Tibial artery (tissue), 4 donors: ENCODE measurements at regions not wholly inside any gene's neighbourhood (a gene's known extent, or its start where the extent isn't known, plus 50 kb on each side); places are given as distances from the start of the nearest gene placed in this dataset.

Experiments used
- DNase-seq, 2 donors: peaks; one replicate each; pipeline ENCODE4 v3.0.0-alpha.2; 2019
- H3K27ac ChIP-seq, 2 donors: fragments of 200-600 bp; sonication (generic) in 1 of 2; 1 replicate in 1 of 2; 2 replicates in 1 of 2; pipeline ENCODE4 v1.5.1; 2018 to 2019; ENCODE audit warnings: mild to moderate bottlenecking in 1 of 2
- H3K27me3 ChIP-seq, 2 donors: fragments of 200-600 bp; sonication (generic) in 1 of 2; one replicate each; pipeline versions ENCODE4 v1.5.1 to v1.6.0; 2016 to 2019
- H3K36me3 ChIP-seq, 3 donors: fragments of 200-600 bp; sonication (generic) in 2 of 3; one replicate each; pipeline ENCODE4 v1.5.1; 2016 to 2019; ENCODE audit warnings: mild to moderate bottlenecking in 2 of 3
- H3K4me1 ChIP-seq, 4 donors: fragments of 200-600 bp; sonication (generic) in 2 of 4; 1 replicate in 3 of 4; 2 replicates in 1 of 4; pipeline ENCODE4 v1.5.1; 2016 to 2019
- H3K4me3 ChIP-seq, 2 donors: fragments of 200-600 bp; sonication (generic) in 1 of 2; 1 replicate in 1 of 2; 2 replicates in 1 of 2; pipeline ENCODE4 v1.5.1; 2018 to 2019; ENCODE audit warnings: mild to moderate bottlenecking in 2 of 2
- H3K9me3 ChIP-seq, 3 donors: fragments of 200-600 bp; sonication (generic) in 1 of 3; one replicate each; pipeline ENCODE4 v1.5.1; 2016 to 2019
- intact Hi-C: fragments of 100-400 bp; cut with DNase I; formaldehyde crosslinking; loops from one replicate; pipeline ENCODE4 v1.15.0; 2023; ENCODE audit warnings: low total_unique reads
- TF ChIP-seq, protein P1 (sequence below), 2 experiments: fragments of 200-600 bp in 1 of 2; fragments of 450-650 bp in 1 of 2; IDR thresholded peaks; one replicate each; pipeline ENCODE4 v1.5.1; 2017 to 2019; ENCODE audit warnings: antibody characterized with exemption in 2 of 2, mild to moderate bottlenecking in 1 of 2, moderate library complexity in 1 of 2

DNA sequence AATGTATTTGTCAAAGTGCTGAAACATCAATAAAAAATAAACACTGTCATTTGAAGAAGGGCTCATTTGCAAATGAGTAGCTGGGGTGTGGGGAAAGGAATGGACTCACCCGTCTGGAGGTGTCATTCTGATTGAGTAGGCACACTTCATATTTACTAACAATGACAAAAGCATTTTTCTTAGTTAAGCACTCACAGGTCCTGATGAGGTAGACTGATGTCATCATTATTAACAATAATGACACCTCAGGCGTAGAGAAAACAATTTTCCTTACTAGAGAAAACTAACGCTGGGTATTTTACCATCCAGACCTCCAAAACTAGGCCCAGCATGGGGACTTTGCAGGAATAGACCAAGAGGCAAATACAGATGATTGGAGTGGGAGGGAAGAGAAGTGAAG, 76.0 kb downstream of the UNC5CL start:
- Histone ChIP-seq H3K27ac (no peak overlapping the region), H3K27me3 (no peaks in the 10 kb centered on the region), H3K9me3 (no peaks in the 10 kb centered on the region), H3K36me3 (no peaks in the 10 kb centered on the region), H3K4me3 (no peak overlapping the region), H3K4me1 (no peaks in the 10 kb centered on the region)
- intact Hi-C loops = no loop called here
- no peak for DNase-seq
- TF ChIP-seq, protein P1, sequence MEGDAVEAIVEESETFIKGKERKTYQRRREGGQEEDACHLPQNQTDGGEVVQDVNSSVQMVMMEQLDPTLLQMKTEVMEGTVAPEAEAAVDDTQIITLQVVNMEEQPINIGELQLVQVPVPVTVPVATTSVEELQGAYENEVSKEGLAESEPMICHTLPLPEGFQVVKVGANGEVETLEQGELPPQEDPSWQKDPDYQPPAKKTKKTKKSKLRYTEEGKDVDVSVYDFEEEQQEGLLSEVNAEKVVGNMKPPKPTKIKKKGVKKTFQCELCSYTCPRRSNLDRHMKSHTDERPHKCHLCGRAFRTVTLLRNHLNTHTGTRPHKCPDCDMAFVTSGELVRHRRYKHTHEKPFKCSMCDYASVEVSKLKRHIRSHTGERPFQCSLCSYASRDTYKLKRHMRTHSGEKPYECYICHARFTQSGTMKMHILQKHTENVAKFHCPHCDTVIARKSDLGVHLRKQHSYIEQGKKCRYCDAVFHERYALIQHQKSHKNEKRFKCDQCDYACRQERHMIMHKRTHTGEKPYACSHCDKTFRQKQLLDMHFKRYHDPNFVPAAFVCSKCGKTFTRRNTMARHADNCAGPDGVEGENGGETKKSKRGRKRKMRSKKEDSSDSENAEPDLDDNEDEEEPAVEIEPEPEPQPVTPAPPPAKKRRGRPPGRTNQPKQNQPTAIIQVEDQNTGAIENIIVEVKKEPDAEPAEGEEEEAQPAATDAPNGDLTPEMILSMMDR (IDR thresholded peaks at IDR 0.05) = no peak

DNA sequence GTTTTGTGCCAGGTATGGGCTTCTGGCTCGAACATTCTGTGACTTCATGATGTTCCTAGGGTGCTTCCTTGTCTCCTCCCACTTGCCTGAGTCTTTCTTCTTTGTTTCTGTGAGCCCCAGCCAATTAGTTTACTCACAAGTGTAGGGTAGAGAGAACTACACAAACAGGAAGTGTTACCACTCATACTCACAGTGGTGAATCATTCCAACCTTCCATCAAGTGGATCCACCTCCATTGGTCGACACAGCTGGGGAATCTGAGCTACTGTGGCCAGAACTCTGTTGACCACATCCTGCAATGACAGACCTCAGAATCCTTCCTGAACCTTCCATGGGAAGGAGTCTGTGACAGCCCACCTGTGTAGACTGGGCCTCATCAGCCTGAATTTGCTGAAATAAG, 76.8 kb downstream of the UNC5CL start:
- Histone ChIP-seq H3K4me1 (no peaks in the 10 kb centered on the region), H3K27ac (no peak overlapping the region), H3K27me3 (no peaks in the 10 kb centered on the region), H3K4me3 (no peak overlapping the region), H3K36me3 (no peaks in the 10 kb centered on the region), H3K9me3 (no peaks in the 10 kb centered on the region)
- TF ChIP-seq, protein P1 (IDR thresholded peaks at IDR 0.05) = no peak
- no peak for DNase-seq
- intact Hi-C loops = loop anchor here (1.0 kb wide), 1 partner anchor 48 kb away; no protein-coding TSS in a partner anchor

DNA sequence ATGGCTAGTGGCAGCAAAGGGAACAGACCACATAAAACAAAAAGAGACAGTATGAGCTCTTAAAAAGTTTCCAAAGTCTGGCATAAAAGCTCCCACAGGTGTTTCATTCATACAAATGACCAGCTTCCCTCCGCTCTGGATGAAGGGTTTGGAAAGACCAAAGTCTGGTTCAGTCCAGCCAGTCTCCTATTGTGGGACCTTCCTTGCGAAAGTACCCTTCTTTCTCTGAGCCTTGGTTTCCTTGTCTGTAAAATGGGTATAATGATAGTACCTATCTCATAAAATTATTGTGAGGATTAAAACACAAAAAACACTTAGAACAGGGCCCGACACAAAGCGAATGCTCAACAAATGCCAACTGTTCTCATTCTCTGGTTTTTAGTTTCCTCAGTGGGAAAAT, 77.2 kb downstream of the UNC5CL start:
- H3K4me1 ChIP-seq = no peaks in the 10 kb centered on the region
- TF ChIP-seq, protein P1 (IDR thresholded peaks at IDR 0.05) = no peak
- no peak overlapping the region for H3K4me3 ChIP-seq
- intact Hi-C loops = loop anchor here (1.0 kb wide), 1 partner anchor 48 kb away; no protein-coding TSS in a partner anchor
- no peak overlapping the region for H3K27ac ChIP-seq
- H3K27me3 ChIP-seq = no peaks in the 10 kb centered on the region
- no peaks in the 10 kb centered on the region for H3K9me3 ChIP-seq
- no peak for DNase-seq
- no peaks in the 10 kb centered on the region for H3K36me3 ChIP-seq

DNA sequence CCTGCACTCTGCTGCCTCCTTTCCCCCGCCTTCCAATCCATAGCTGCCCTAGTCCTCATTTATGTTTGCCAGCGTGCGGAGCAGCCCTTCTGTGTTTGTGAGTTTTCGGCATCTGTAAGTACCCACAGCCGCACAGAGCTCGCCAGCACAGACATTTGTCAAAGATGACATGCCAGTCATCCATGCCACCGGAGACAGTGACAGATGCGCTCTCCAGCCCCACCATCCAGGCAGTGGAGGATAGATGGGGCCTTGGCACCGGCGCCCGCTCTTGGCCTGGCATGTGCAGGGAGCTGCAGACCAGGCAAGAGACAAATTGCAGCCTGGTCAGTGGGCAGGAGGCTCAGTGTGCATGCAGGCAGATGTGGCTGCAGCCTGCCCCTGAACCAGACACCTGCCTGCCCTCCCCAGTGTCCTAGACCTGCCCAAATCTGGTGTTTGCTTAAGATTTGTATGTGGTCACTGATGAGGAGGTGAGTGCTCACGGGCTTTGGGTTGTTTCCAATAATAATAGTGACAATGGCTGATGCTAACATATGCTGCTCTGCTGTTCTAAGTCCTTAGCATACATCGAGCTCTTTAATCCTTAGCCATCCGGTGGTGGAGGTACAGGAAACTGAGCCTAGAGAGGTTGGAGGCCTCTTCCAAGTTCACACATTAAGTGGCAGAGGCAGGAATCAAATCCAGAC, 78.1 kb downstream of the UNC5CL start:
- Histone ChIP-seq H3K9me3 (no peaks in the 10 kb centered on the region), H3K27ac (no peak overlapping the region), H3K4me1 (no peaks in the 10 kb centered on the region), H3K4me3 (no peak overlapping the region), H3K27me3 (no peaks in the 10 kb centered on the region), H3K36me3 (no peaks in the 10 kb centered on the region)
- DNase-seq = no peak
- TF ChIP-seq, protein P1 (IDR thresholded peaks at IDR 0.05) = no peak
- intact Hi-C loops = no loop called here

DNA sequence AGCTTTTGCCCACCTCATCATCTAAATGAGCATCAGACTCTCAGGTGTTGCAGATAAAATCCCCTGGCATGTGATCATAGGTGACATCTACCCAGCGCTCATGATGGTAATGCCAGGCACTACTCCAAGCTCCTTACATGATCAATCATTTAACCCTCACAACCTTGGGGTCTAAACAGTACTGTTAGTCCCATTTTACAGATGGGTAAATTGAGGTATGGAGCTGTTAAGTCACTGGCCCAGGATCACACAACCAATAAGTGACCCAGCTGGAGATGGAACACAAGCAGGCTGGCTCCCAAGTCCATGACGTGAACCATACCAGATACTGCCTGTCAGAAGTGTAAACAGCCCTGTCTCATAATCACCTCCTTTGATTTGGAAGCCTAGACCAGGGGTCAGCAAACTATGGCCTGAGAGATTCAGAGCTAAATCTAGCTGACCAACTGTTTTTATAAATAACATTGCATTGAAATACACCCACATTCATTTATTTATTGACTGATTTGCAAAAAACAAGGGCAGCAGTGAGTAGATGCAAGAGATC, 79.2 kb downstream of the UNC5CL start:
- TF ChIP-seq, protein P1 (IDR thresholded peaks at IDR 0.05) = no peak
- no peak for DNase-seq
- no peaks in the 10 kb centered on the region for H3K36me3 ChIP-seq

More for the DNA sequence above, 79.2 kb downstream of the UNC5CL start:
- H3K4me1 ChIP-seq = no peaks in the 10 kb centered on the region
- no peak overlapping the region for H3K27ac ChIP-seq
- no peak overlapping the region for H3K4me3 ChIP-seq
- intact Hi-C loops = no loop called here
- no peaks in the 10 kb centered on the region for H3K27me3 ChIP-seq
- H3K9me3 ChIP-seq = no peaks in the 10 kb centered on the region
